ENCODE measurements at regions not wholly inside any gene's neighbourhood (a gene's known extent, or its start where the extent isn't known, plus 50 kb on each side); places are given as distances from the start of the nearest gene placed in this dataset.

DNA sequence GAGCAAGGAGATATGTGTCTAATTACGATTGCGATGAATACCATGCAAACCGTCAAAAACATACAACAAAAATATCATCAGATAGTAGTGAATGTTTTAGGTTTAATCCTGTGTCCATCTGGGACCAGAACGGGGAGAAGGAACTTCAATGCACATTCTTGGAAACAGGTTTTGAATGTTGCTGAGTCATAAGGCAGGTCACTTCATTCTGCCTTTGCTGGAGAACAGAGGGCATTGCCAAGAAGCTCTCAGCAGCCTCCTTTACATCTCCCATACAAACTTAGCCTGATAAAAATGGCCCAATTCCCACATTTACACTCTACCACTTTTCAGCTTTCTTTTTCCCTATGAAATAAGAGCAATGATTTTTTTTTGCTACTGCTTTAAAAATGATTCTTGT is 78.0 kb upstream of the KCNJ6 start:
- H3K4me3 ChIP-seq (ENCODE audit: low read depth, low read length) = no peak overlapping the region
- no peak for DNase-seq (ENCODE audit: low read depth, low spot score)
- ChIA-PET CTCF (no interaction called here), POLR2A (no interaction called here)
- no peak for TF ChIP-seq CTCF (IDR thresholded peaks at IDR 0.05; ENCODE audit: insufficient read depth, low read length, missing control alignments)

- TF ChIP-seq CTCF (IDR thresholded peaks at IDR 0.05; ENCODE audit: insufficient read depth, low read length, missing control alignments) = no peak
- CTCF ChIA-PET = interaction anchor here (1.1 kb wide), 1 partner anchor 300 kb away, joined by 3 read pairs; no protein-coding TSS in a partner anchor
Observed at GRCh38 chr21:38012672-38013071, 96.4 kb upstream of the KCNJ6 start.

GRCh38 chr21:38013741-38014140 is 97.5 kb upstream of the KCNJ6 start:
- CTCF ChIA-PET = no interaction called here
- POLR2A ChIA-PET = no interaction called here
- no peak for DNase-seq (ENCODE audit: low read depth, low spot score)
- TF ChIP-seq CTCF (IDR thresholded peaks at IDR 0.05; ENCODE audit: insufficient read depth, low read length, missing control alignments) = no peak
- H3K4me3 ChIP-seq (ENCODE audit: low read depth, low read length) = no peak overlapping the region

More at GRCh38 chr21:38012672-38013071, 96.4 kb upstream of the KCNJ6 start:
- no peak overlapping the region for H3K4me3 ChIP-seq (ENCODE audit: low read depth, low read length)
- no peak for DNase-seq (ENCODE audit: low read depth, low spot score)
- POLR2A ChIA-PET = no interaction called here

DNA sequence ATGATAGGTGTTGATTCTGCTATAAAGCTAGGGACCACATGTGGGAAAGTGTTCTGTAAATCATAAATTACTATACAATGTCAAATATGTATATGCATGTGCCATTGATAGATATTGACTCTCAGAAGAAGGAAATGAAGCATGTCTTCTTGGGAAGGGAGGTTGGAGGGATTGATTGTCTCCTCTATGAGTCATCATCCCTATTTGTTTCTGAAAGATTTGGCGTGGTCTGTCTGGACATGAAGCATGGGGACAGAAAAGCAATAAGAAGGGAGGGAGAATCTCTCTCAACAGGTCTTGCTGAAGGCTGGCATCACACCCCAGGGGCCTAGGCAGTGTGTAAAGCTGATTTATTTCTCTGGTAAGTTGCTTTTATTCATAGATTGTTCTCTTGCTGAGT is 98.0 kb upstream of the KCNJ6 start:
- no peak overlapping the region for H3K4me3 ChIP-seq (ENCODE audit: low read depth, low read length)
- POLR2A ChIA-PET = no interaction called here
- CTCF ChIA-PET = no interaction called here
- DNase-seq (ENCODE audit: low read depth, low spot score) = no peak
- TF ChIP-seq CTCF (IDR thresholded peaks at IDR 0.05; ENCODE audit: insufficient read depth, low read length, missing control alignments) = no peak

GRCh38 chr21:38027901-38028498 is 111.7 kb upstream of the KCNJ6 start:
- no peak overlapping the region for H3K4me3 ChIP-seq (ENCODE audit: low read depth, low read length)
- DNase-seq (ENCODE audit: low read depth, low spot score) = no peak
- no peak for TF ChIP-seq CTCF (IDR thresholded peaks at IDR 0.05; ENCODE audit: insufficient read depth, low read length, missing control alignments)
- ChIA-PET POLR2A (no interaction called here), CTCF (no interaction called here)

GRCh38 chr21:38032082-38032801 is 116.0 kb upstream of the KCNJ6 start:
- ChIA-PET CTCF (no interaction called here), POLR2A (no interaction called here)
- no peak for DNase-seq (ENCODE audit: low read depth, low spot score)
- H3K4me3 ChIP-seq (ENCODE audit: low read depth, low read length) = no peak overlapping the region
- TF ChIP-seq CTCF (IDR thresholded peaks at IDR 0.05; ENCODE audit: insufficient read depth, low read length, missing control alignments) = no peak
